ENCODE measurements at regions not wholly inside any gene's neighbourhood (a gene's known extent, or its start where the extent isn't known, plus 50 kb on each side); places are given as distances from the start of the nearest gene placed in this dataset.

- no peak for TF ChIP-seq CTCF (IDR thresholded peaks at IDR 0.05)
- TF ChIP-seq POLR2AphosphoS5 (IDR thresholded peaks at IDR 0.05; ENCODE audit: low read depth, low read length), result no peak
- TF ChIP-seq REST (IDR thresholded peaks at IDR 0.05; ENCODE audit: insufficient read depth in 1 of 2, low read depth in 2 of 2, low read length in 1 of 2), result no peak
Measured at GRCh38 chr12:3991798-3992580, 118.8 kb upstream of the PARP11 start.
